ENCODE measurements at regions not wholly inside any gene's neighbourhood (a gene's known extent, or its start where the extent isn't known, plus 50 kb on each side); places are given as distances from the start of the nearest gene placed in this dataset.

DNA sequence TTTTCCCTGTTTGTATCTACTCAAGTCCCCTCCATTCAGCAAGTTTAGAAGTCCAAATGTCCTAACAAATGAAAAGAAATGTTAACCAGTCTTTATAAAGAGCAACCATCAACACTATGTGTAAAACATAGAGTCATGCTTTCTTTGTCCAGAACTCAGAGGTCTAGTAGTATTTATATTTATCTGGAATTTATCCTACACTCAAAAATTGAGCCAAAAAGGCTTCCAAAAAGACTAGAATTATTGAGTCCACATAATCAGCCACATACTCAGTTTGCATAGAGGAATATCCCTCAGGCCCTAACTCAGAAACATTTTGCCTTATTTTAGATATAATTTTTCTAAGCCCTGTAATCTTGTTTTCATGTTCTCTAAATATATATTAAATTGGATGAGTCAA is 455.0 kb downstream of the COL12A1 start:
- no peaks in the 10 kb centered on the region for H3K9me3 ChIP-seq
- no peaks in the 10 kb centered on the region for H3K4me1 ChIP-seq
- H3K36me3 ChIP-seq, result no peaks in the 10 kb centered on the region
- no peak overlapping the region for H3K4me3 ChIP-seq (ENCODE audit: low read depth, low read length)
- no peaks in the 10 kb centered on the region for H3K27me3 ChIP-seq
- TF ChIP-seq, protein P1, sequence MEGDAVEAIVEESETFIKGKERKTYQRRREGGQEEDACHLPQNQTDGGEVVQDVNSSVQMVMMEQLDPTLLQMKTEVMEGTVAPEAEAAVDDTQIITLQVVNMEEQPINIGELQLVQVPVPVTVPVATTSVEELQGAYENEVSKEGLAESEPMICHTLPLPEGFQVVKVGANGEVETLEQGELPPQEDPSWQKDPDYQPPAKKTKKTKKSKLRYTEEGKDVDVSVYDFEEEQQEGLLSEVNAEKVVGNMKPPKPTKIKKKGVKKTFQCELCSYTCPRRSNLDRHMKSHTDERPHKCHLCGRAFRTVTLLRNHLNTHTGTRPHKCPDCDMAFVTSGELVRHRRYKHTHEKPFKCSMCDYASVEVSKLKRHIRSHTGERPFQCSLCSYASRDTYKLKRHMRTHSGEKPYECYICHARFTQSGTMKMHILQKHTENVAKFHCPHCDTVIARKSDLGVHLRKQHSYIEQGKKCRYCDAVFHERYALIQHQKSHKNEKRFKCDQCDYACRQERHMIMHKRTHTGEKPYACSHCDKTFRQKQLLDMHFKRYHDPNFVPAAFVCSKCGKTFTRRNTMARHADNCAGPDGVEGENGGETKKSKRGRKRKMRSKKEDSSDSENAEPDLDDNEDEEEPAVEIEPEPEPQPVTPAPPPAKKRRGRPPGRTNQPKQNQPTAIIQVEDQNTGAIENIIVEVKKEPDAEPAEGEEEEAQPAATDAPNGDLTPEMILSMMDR (IDR thresholded peaks at IDR 0.05; ENCODE audit: low read depth, low read length), result no peak
- DNase-seq, result no peak

DNA sequence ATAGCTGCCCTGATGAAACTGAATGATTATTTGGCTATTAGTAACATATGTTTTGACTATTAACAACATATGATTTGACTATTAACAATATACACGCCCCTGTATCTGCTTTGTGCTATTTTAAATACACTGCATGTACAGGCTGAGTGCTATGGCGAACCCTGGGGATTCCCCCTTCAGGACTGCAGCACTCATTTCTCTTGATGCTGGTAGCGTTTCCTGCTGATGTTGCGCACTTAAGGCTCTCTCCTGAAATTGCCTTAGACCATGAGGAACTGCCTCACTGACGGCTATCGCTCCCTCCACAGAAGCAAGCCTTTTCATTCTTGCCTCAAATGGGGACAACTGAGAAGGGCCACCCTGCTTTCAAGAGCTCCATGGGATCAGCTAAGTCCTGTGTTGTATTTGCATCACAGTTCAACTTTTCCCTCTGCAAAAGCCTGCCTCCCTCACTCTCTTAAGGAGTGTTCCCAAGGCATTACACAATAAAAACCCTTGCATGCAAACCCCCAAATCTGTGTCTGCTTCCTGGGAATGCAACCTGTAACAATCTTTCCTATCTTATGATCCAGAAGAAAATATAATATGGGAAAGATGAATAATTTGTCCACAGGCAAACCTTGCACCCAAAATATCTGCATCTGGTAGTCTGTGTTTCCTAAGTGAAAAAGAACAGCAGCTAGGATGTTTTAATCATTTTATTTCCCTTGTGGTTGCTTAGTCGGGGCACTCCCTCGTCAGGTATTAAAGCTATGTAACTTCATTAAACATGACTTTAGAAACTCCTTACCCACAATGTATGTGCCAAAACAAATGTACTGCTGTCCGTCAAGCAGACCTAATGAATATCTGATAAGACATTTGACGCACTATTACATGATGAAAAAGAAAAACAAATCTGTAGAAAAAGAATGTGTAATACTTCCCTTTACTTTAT is 456.4 kb downstream of the COL12A1 start:
- no peak for DNase-seq
- TF ChIP-seq, protein P1 (IDR thresholded peaks at IDR 0.05; ENCODE audit: low read depth, low read length), result no peak
- H3K4me3 ChIP-seq (ENCODE audit: low read depth, low read length), result no peak overlapping the region
- no peaks in the 10 kb centered on the region for H3K36me3 ChIP-seq
- H3K9me3 ChIP-seq, result no peaks in the 10 kb centered on the region
- no peaks in the 10 kb centered on the region for H3K27me3 ChIP-seq
- H3K4me1 ChIP-seq, result no peaks in the 10 kb centered on the region

DNA sequence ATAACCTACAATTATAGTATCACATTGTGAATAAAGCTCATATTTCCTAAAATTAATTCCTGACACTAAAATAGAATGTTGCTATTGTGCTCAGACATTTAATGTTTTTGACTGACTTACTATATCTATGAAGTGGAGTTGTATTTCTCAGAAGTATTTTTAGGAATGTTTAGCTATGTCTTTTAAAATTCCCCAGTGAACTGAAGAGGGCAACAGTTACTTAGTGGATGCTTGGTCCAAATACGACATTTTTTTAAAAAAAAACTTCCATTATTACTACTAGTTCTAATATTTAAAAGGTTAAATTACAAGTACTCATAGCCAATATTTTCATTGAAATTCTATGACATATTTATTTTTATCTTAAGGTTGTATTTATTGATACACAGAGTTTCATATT is 460.2 kb downstream of the COL12A1 start:
- Histone ChIP-seq H3K36me3 (no peaks in the 10 kb centered on the region), H3K4me1 (no peaks in the 10 kb centered on the region), H3K4me3 (ENCODE audit: low read depth, low read length) (no peak overlapping the region), H3K27me3 (no peaks in the 10 kb centered on the region), H3K9me3 (no peaks in the 10 kb centered on the region)
- TF ChIP-seq, protein P1 (IDR thresholded peaks at IDR 0.05; ENCODE audit: low read depth, low read length), result no peak
- no peak for DNase-seq

DNA sequence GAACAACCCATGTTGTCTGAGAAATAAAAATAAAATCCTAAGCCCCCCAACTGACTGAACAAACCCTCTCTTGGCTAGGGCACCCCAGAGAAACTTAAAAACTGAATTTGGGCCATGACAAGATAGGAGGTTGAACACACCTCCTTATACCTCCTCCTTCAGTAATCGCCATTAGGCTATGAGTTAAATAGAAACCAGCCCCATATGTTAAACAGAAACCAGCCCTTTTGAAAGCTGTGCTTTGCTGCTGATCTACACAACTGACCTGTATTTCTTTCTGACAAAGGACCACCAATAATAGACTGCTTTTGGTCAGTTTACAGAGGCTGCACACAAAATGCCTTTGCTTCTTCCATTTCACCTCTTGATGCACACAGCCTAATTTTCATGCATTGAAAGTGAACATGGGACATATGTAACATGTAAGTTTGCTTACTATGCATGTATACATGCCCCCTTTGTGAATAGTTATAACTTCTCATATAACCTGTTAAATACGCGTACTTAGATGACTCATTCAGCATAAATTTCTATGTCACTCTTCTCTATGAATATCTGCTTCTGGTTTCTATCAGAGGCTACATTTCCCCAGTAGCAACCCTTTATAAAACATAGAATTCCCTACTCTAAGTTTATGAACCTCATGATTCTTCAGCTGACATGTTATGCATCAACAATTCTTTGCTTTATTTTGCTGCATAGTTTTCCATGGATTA is 462.9 kb downstream of the COL12A1 start:
- H3K36me3 ChIP-seq, result no peaks in the 10 kb centered on the region
- TF ChIP-seq, protein P1 (IDR thresholded peaks at IDR 0.05; ENCODE audit: low read depth, low read length), result no peak
- no peaks in the 10 kb centered on the region for H3K4me1 ChIP-seq
- no peak overlapping the region for H3K4me3 ChIP-seq (ENCODE audit: low read depth, low read length)
- H3K9me3 ChIP-seq, result no peaks in the 10 kb centered on the region
- DNase-seq, result no peak
- no peaks in the 10 kb centered on the region for H3K27me3 ChIP-seq

DNA sequence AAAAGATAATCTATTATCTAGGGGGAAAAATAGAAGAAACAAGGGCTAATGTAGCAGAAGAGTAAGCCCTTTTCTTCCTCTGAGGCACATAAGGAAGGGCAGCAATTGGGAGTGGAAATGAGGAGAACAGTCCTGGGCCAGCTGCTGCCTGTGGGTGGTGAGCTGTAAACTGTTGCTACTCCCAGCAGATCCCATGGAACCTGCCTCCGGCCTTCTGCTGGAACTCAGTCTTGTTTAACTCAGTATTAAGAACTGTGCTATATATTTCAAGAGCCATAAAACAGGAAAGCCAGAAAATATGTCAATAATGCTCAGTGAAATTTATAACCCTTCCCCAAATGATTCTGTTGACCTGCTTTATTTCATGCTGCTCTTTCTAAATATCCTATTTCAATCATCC is 464.2 kb downstream of the COL12A1 start:
- Histone ChIP-seq H3K4me1 (no peaks in the 10 kb centered on the region), H3K27me3 (no peaks in the 10 kb centered on the region), H3K36me3 (no peaks in the 10 kb centered on the region), H3K4me3 (ENCODE audit: low read depth, low read length) (no peak overlapping the region), H3K9me3 (no peaks in the 10 kb centered on the region)
- no peak for DNase-seq
- TF ChIP-seq, protein P1 (IDR thresholded peaks at IDR 0.05; ENCODE audit: low read depth, low read length), result no peak

DNA sequence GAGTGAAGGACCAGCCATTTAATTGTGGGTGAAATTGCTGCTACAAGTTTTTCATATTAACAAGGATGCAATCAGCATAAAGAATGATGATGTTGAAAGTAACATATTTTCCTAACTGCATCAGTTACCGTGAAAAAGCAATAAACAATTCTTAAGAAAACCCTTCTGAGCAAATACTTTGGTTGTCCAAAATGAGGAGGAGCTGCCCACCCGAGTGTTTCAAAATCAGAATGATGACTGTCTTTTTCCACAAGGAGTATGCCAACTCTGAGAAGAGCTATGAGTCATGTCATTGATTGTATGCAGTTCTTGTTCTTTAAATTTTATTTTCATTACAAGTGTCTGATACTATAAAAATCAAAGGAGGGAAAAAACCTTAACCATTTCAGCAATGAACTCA is 470.5 kb downstream of the COL12A1 start:
- Histone ChIP-seq H3K4me3 (ENCODE audit: low read depth, low read length) (no peak overlapping the region), H3K36me3 (no peaks in the 10 kb centered on the region), H3K27me3 (no peaks in the 10 kb centered on the region), H3K9me3 (no peaks in the 10 kb centered on the region), H3K4me1 (no peaks in the 10 kb centered on the region)
- no peak for DNase-seq
- TF ChIP-seq, protein P1 (IDR thresholded peaks at IDR 0.05; ENCODE audit: low read depth, low read length), result no peak
